ENCODE measurements at regions not wholly inside any gene's neighbourhood (a gene's known extent, or its start where the extent isn't known, plus 50 kb on each side); places are given as distances from the start of the nearest gene placed in this dataset.

GRCh38 chr15:38029736-38030135, 95.3 kb downstream of the TMCO5A start:
- Histone ChIP-seq H3K27me3 (no peaks in the 10 kb centered on the region), H3K4me3 (no peak overlapping the region), H3K27ac (no peak overlapping the region), H3K9me3 (no peaks in the 10 kb centered on the region), H3K36me3 (no peaks in the 10 kb centered on the region), H3K4me1 (no peaks in the 10 kb centered on the region)
- TF ChIP-seq CTCF (IDR thresholded peaks at IDR 0.05): no peak
- intact Hi-C loops (cut with DNase I; ENCODE audit: low total_unique reads): no loop called here
- no peak for DNase-seq

GRCh38 chr15:38030609-38031008, 96.2 kb downstream of the TMCO5A start:
- Histone ChIP-seq H3K27ac (no peak overlapping the region), H3K4me1 (no peaks in the 10 kb centered on the region), H3K27me3 (no peaks in the 10 kb centered on the region), H3K4me3 (no peak overlapping the region), H3K36me3 (no peaks in the 10 kb centered on the region), H3K9me3 (no peaks in the 10 kb centered on the region)
- intact Hi-C loops (cut with DNase I; ENCODE audit: low total_unique reads): no loop called here
- TF ChIP-seq CTCF (IDR thresholded peaks at IDR 0.05): no peak
- no peak for DNase-seq

- Histone ChIP-seq H3K36me3 (no peaks in the 10 kb centered on the region), H3K27ac (no peak overlapping the region), H3K4me1 (peaks cover 0 to 16% (median 2%) of the 10 kb centered on the region in 4 donors), H3K9me3 (no peaks in the 10 kb centered on the region), H3K4me3 (no peak overlapping the region), H3K27me3 (no peaks in the 10 kb centered on the region)
- no peak for TF ChIP-seq CTCF (IDR thresholded peaks at IDR 0.05)
- no peak for DNase-seq
- intact Hi-C loops (cut with DNase I; ENCODE audit: low total_unique reads): no loop called here
Observed at GRCh38 chr15:38035701-38036100, 101.3 kb downstream of the TMCO5A start.

GRCh38 chr15:38036790-38037338, 102.4 kb downstream of the TMCO5A start:
- Histone ChIP-seq H3K27me3 (no peaks in the 10 kb centered on the region), H3K4me3 (no peak overlapping the region), H3K9me3 (no peaks in the 10 kb centered on the region), H3K27ac (no peak overlapping the region), H3K4me1 (peaks cover 0 to 16% (median 2%) of the 10 kb centered on the region in 4 donors), H3K36me3 (no peaks in the 10 kb centered on the region)
- no peak for TF ChIP-seq CTCF (IDR thresholded peaks at IDR 0.05)
- DNase-seq: no peak
- intact Hi-C loops (cut with DNase I; ENCODE audit: low total_unique reads): no loop called here

GRCh38 chr15:38038659-38039442, 104.4 kb downstream of the TMCO5A start:
- no peaks in the 10 kb centered on the region for H3K27me3 ChIP-seq
- H3K4me1 ChIP-seq: peaks cover 0 to 16% (median 2%) of the 10 kb centered on the region in 4 donors
- H3K4me3 ChIP-seq: no peak overlapping the region
- H3K27ac ChIP-seq: no peak overlapping the region
- no peaks in the 10 kb centered on the region for H3K9me3 ChIP-seq
- H3K36me3 ChIP-seq: no peaks in the 10 kb centered on the region
- intact Hi-C loops (cut with DNase I; ENCODE audit: low total_unique reads): no loop called here
- no peak for DNase-seq
- no peak for TF ChIP-seq CTCF (IDR thresholded peaks at IDR 0.05)
